ENCODE measurements at regions not wholly inside any gene's neighbourhood (a gene's known extent, or its start where the extent isn't known, plus 50 kb on each side); places are given as distances from the start of the nearest gene placed in this dataset.

DNA sequence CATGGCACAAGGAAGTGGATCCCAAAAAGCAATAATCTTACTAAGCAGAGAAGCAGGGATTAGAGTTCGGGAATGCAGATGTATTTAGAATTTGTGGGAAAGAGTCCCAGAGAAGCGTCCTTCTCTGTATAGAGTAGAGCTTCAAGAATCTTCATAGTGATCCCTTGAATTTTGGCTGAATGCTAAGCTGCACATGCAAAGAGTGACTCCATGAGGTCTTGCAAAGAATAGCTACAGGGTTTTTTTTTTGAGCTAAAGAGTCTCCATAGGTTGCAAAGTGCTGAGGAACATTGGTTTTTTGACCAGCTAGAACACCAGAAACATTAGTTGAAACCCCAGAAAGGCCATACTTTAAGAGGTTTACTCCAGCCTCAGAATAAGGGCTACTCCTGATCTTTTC, 206.7 kb downstream of the CTH start:
- Histone ChIP-seq H3K79me2 (ENCODE audit: control insufficient read depth in 1 of 2, insufficient read depth in 2 of 2, low read length in 2 of 2) (no peaks in the 10 kb centered on the region), H4K5ac (ENCODE audit: insufficient read length, low read depth, low read length) (no peak overlapping the region), H3K27ac (ENCODE audit: low read depth, low read length) (no peak overlapping the region), H2BK15ac (ENCODE audit: low read length) (no peak overlapping the region), H3K9ac (replicated peaks in 1 of 4; ENCODE audit: extremely low read depth in 1 of 4, low read depth in 3 of 4, low read length in 3 of 4) (no peak overlapping the region), H4K20me1 (replicated peaks in 1 of 2; ENCODE audit: control insufficient read depth in 1 of 2, insufficient read depth in 2 of 2, low read length in 2 of 2) (no peaks in the 10 kb centered on the region), H3K23ac (ENCODE audit: insufficient read length) (no peak overlapping the region), H3K79me1 (ENCODE audit: low read depth, low read length) (no peaks in the 10 kb centered on the region), H3K18ac (ENCODE audit: extremely low read depth, low read length) (no peak overlapping the region), H4K8ac (ENCODE audit: extremely low read depth, insufficient read depth, low read length) (no peak overlapping the region), H3K4me2 (ENCODE audit: insufficient read depth in 1 of 2, low read depth in 2 of 2, low read length in 2 of 2) (no peak overlapping the region), H3K4ac (replicated peaks; ENCODE audit: insufficient read length, low read depth, low read length) (no peak overlapping the region), H3K4me3 (ENCODE audit: extremely low read depth in 1 of 4, insufficient read depth in 2 of 4, low read depth in 3 of 4, low read length in 4 of 4) (no peak overlapping the region), H3K56ac (replicated peaks; ENCODE audit: insufficient read length, low read depth, low read length) (no peak overlapping the region), H3K4me1 (replicated peaks in 1 of 4; ENCODE audit: control insufficient read depth in 3 of 4, insufficient read depth in 4 of 4, low read length in 3 of 4) (no peaks in the 10 kb centered on the region), H2AFZ (ENCODE audit: low read length) (no peak overlapping the region), H3K23me2 (ENCODE audit: low read depth, low read length) (no peaks in the 10 kb centered on the region), H3K27me3 (replicated peaks in 1 of 4; ENCODE audit: control insufficient read depth in 3 of 4, extremely low read depth in 1 of 4, insufficient read depth in 3 of 4, low read length in 3 of 4) (no peaks in the 10 kb centered on the region), H2AK5ac (ENCODE audit: low read depth, low read length) (no peak overlapping the region), H3K9me3 (ENCODE audit: insufficient read depth in 2 of 2, low read depth in 1 of 2, low read length in 1 of 2) (no peaks in the 10 kb centered on the region), H2BK120ac (replicated peaks; ENCODE audit: low read depth, low read length) (no peak overlapping the region), H3K14ac (ENCODE audit: insufficient read length) (no peak overlapping the region), H2BK5ac (ENCODE audit: low read depth, low read length) (no peak overlapping the region), H2BK20ac (ENCODE audit: low read length) (no peak overlapping the region), H4K91ac (replicated peaks; ENCODE audit: insufficient read length, low read length) (no peak overlapping the region), H2BK12ac (ENCODE audit: low read depth, low read length) (no peak overlapping the region), H3K36me3 (ENCODE audit: control insufficient read depth in 2 of 4, insufficient read depth in 4 of 4, low read length in 3 of 4) (no peaks in the 10 kb centered on the region)
- WGBS, 2 experiments (ENCODE audit: extremely low coverage in 1 of 2, insufficient coverage in 1 of 2, insufficient read length in 1 of 2, insufficient replicate concordance in 2 of 2, low coverage in 1 of 2, low lambda C conversion rate in 2 of 2, missing lambda C conversion rate in 1 of 2) = 71% methylated on average over 2 of the region's 2 CpGs; no CpG with 5 or more reads in 1 of the 2 experiments
- peak; percentile 32 for FAIRE-seq
- ChIA-PET CTCF (ENCODE audit: partially characterized antibody) (interaction anchor here (0.6 to 4.7 kb wide), 19 partner anchors 8 to 364 kb away, joined by 3 to 81 read pairs (median 3); no protein-coding TSS in a partner anchor), POLR2A (ENCODE audit: partially characterized antibody) (no interaction called here)
- no peak for DNase-seq (ENCODE audit: low read depth in 1 of 2, low spot score in 2 of 2)
- TF ChIP-seq, protein P1, sequence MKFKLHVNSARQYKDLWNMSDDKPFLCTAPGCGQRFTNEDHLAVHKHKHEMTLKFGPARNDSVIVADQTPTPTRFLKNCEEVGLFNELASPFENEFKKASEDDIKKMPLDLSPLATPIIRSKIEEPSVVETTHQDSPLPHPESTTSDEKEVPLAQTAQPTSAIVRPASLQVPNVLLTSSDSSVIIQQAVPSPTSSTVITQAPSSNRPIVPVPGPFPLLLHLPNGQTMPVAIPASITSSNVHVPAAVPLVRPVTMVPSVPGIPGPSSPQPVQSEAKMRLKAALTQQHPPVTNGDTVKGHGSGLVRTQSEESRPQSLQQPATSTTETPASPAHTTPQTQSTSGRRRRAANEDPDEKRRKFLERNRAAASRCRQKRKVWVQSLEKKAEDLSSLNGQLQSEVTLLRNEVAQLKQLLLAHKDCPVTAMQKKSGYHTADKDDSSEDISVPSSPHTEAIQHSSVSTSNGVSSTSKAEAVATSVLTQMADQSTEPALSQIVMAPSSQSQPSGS (IDR thresholded peaks at IDR 0.05; ENCODE audit: low read length) = no peak
- TF ChIP-seq RXRA (IDR thresholded peaks at IDR 0.05; ENCODE audit: insufficient read depth, low read depth, low read length) (no peak), CHD2 (IDR thresholded peaks at IDR 0.05; ENCODE audit: low read length) (no peak), HDAC6 (IDR thresholded peaks at IDR 0.05; ENCODE audit: low read depth, low read length) (no peak), TEAD4 (IDR thresholded peaks at IDR 0.05; ENCODE audit: low read depth, low read length) (no peak), BRCA1 (IDR thresholded peaks at IDR 0.05; ENCODE audit: low read depth, low read length) (no peak), SP2 (IDR thresholded peaks at IDR 0.05; ENCODE audit: low read length) (no peak), RAD21 (IDR thresholded peaks at IDR 0.05 in 1 of 2, conservative IDR thresholded peaks at IDR 0.05 in 1 of 2; ENCODE audit: low read depth in 2 of 2, low read length in 2 of 2) (peak; percentile 79 to 85), GTF2F1 (IDR thresholded peaks at IDR 0.05; ENCODE audit: borderline replicate concordance, low read depth, low read length) (no peak), SAP30 (IDR thresholded peaks at IDR 0.05; ENCODE audit: insufficient read depth, insufficient replicate concordance, low read length) (no peak)
